GM13976 (cell line): ENCODE measurements at regions not wholly inside any gene's neighbourhood (a gene's known extent, or its start where the extent isn't known, plus 50 kb on each side); places are given as distances from the start of the nearest gene placed in this dataset.

Experiments used
- DNase-seq: peaks from one replicate; pipeline ENCODE4 v3.0.0; 2012; ENCODE audit warnings: low spot score
- in situ Hi-C: fragments of 300-500 bp; cut with MboI; formaldehyde crosslinking; loops from one replicate; pipeline ENCODE4 v1.12.0; 2022; ENCODE audit warnings: low sequenced_read_pairs, mixed read lengths, inconsistent platforms; ENCODE audit not compliant: unreplicated experiment
- TF ChIP-seq, protein P1 (sequence below): IDR thresholded peaks from 2 replicates; pipeline ENCODE4 v1.5.1; 2012; ENCODE audit warnings: borderline replicate concordance, mild to moderate bottlenecking; ENCODE audit not compliant: insufficient read depth; ENCODE audit errors: extremely low read depth, missing control alignments, control extremely low read depth

DNA sequence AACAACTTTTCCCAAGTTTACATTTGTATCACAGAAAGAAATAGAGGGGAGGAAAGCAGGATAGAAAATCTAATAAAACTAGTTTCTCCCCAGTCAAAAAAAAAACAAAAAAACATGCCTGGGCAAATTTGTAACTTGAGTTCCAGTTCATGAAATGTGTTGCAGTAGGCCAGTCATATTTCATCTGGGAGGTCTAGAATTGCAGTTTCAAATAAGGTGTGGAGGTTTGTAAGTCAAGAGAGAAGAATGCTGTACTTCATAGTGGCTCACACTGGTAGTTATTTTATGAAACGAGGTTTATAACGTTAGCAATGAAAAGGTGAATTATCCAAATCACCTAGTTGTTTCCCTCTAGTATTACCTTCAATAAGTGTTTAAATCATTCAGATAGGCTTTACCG is 1313.9 kb upstream of the SLC39A10 start:
- in situ Hi-C loops: no loop called here
- DNase-seq: no peak
- TF ChIP-seq, protein P1, sequence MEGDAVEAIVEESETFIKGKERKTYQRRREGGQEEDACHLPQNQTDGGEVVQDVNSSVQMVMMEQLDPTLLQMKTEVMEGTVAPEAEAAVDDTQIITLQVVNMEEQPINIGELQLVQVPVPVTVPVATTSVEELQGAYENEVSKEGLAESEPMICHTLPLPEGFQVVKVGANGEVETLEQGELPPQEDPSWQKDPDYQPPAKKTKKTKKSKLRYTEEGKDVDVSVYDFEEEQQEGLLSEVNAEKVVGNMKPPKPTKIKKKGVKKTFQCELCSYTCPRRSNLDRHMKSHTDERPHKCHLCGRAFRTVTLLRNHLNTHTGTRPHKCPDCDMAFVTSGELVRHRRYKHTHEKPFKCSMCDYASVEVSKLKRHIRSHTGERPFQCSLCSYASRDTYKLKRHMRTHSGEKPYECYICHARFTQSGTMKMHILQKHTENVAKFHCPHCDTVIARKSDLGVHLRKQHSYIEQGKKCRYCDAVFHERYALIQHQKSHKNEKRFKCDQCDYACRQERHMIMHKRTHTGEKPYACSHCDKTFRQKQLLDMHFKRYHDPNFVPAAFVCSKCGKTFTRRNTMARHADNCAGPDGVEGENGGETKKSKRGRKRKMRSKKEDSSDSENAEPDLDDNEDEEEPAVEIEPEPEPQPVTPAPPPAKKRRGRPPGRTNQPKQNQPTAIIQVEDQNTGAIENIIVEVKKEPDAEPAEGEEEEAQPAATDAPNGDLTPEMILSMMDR: no peak

DNA sequence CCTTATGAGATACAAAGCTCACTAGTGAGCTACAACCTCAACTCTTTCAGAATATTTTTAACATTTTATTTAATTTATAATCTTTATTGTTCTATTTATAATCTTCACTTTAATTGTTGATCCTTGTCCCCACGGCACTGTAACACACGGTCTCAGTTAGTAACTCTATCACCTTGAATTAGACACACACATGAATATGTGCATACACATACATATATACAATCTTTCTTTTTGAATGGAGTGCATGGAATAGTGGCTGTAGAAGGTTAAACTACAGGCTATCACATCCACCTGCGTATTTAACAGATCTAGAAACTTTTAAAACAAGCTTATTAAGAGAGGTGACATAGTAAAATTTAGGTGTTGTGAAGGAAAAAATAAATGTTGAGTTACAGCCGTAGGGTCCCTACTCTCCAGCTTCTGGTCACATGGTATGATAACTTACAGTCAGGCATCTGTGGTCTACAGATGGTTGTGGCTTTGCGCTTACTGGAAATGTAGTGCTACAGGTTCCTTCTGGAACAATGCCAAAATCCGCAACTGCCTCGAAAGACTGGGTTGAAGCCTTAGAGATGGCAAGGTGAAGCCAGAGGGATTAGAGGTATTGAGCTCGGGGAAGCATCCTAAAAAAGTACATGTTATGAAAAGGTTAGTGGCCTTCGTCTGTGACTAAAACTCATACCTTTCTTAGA is 1324.1 kb upstream of the SLC39A10 start:
- TF ChIP-seq, protein P1: no peak
- in situ Hi-C loops: no loop called here
- DNase-seq: no peak

DNA sequence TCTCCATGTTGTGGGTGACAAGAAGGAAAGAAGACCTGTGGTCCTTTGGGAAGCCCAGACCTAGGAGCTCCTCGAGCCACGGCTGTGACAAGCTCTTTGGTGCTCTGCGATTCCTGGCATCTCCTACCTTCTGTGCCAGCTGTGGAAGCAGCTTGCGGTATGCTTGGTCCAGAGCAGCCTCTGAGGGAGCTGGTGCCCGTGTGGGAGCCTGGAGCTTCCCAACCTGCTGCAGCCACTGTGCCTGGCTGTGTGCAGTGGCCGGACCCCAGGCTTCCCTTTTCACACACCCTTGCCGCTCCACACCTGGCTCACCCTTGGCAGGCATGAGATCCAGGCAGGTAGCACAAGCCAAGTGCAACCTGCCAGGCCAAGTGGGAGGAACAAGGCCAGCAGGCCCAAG is 1328.6 kb upstream of the SLC39A10 start:
- TF ChIP-seq, protein P1: no peak
- in situ Hi-C loops: no loop called here
- DNase-seq: no peak

DNA sequence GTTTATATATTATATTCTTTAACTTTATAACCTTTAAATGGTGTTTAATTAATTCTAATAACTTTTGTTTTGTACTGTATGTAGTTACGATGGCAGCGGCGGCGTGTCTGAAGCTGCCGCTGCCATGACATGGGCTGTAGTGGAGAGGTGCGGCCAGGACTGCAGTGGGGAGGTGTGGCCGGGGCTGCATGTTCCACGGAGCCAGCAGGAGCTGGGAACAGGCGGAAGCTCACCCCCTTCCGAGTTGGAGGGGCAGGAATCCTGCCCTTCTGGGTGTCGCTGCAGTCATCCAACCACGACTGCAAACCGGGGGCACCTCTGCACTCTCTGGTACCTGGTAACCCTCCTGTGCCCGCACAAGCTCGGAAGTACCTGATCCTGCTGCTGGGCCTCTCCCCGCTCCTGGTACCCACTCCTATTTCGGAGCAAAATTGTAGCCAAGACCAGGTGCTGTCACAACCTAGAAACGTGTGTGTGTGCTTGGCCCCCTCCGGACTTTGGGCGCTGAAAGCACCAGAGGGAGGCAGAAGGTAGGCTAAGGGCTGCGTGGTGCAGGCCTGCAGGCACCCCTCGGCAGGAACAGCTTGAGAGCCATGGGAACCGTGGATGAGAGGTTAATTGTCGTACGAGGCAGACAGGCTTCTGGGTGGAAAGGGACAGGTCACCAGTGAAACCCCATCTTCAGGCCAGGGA is 1329.7 kb upstream of the SLC39A10 start:
- in situ Hi-C loops: no loop called here
- no peak for DNase-seq
- TF ChIP-seq, protein P1: no peak

DNA sequence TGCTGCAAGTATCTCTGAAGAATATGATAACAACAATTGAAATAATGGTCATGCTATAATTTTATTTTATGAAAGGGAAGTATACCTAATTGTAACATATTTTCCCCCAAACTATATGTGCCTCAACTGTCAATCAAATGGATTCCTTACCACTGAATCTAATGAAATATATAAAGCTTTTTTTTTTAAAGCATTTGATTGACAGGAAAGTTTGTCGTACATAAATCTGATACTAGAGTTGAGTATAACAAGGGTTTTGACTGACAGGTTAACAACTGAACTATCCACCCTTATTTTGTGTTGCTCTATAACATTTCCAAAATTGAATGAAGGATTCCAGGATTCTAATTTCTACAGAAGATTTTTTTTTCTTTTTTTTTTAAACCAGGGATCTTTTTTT is 1333.3 kb upstream of the SLC39A10 start:
- no peak for DNase-seq
- in situ Hi-C loops: no loop called here
- TF ChIP-seq, protein P1: no peak

DNA sequence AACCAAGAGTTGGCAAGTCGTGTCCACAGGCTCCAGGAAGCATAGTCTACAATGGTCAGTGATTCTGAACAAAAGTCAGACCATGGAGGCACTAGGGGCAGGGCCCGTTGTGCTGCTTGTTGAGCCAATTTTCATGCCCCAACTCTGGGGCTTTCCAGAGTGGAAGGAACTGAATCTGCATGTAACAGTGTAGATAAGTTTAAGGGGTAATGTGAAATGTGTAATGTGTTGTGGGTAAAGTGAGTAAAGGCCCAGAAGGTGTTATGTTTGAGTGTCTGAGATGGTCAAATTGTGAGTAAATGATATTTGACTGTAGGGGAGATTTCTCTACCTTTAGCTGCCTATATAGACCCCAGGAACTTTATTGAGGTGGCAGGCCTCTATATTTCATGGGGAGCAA is 1336.5 kb upstream of the SLC39A10 start:
- DNase-seq: no peak
- TF ChIP-seq, protein P1: no peak
- in situ Hi-C loops: no loop called here
